HEK293 (cell line): ENCODE measurements at regions not wholly inside any gene's neighbourhood (a gene's known extent, or its start where the extent isn't known, plus 50 kb on each side); places are given as distances from the start of the nearest gene placed in this dataset.

Experiments used
- CTCF ChIP-seq: fragments of 450-650 bp; formaldehyde crosslinking; IDR thresholded peaks from 2 replicates; pipeline ENCODE4 v1.5.1; 2016; ENCODE audit warnings: missing biosample characterization, missing genetic modification characterization
- FEZF1 ChIP-seq: fragments of 450-650 bp; formaldehyde crosslinking; IDR thresholded peaks from 2 replicates; pipeline ENCODE4 v1.5.1; 2016; ENCODE audit warnings: missing biosample characterization, missing genetic modification characterization
- MYNN ChIP-seq: fragments of 450-650 bp; formaldehyde crosslinking; IDR thresholded peaks from 2 replicates; pipeline ENCODE4 v1.5.1; 2016; ENCODE audit warnings: missing biosample characterization, missing genetic modification characterization, borderline replicate concordance
- SP2 ChIP-seq: fragments of 450-650 bp; formaldehyde crosslinking; IDR thresholded peaks from 2 replicates; pipeline ENCODE4 v1.5.1; 2016; ENCODE audit warnings: missing biosample characterization, missing genetic modification characterization
- ZFP41 ChIP-seq: fragments of 450-650 bp; formaldehyde crosslinking; IDR thresholded peaks from 2 replicates; pipeline ENCODE4 v1.5.1; 2016; ENCODE audit warnings: missing biosample characterization, missing genetic modification characterization, borderline replicate concordance
- ZNF274 ChIP-seq, 2 experiments: fragments of 200-500 bp in 1 of 2; fragments of 450-650 bp in 1 of 2; sonication (Bioruptor generic) in 1 of 2; formaldehyde crosslinking in 1 of 2; IDR thresholded peaks; 2 replicates each; pipeline versions ENCODE4 v1.5.1 to v1.6.1; 2014 to 2016; ENCODE audit warnings: borderline replicate concordance in 1 of 2, inconsistent platforms in 1 of 2, low read length in 1 of 2, missing biosample characterization in 1 of 2, missing genetic modification characterization in 1 of 2

GRCh38 chr16:55041540-55042234, 111.0 kb downstream of the IRX5 start:
- TF ChIP-seq CTCF (no peak), FEZF1 (tag by site-specific recombination) (no peak), ZNF274 (IDR thresholded peaks at IDR 0.05; ENCODE audit: low read length) (no peak), ZNF274 (tag by site-specific recombination; IDR thresholded peaks at IDR 0.05; ENCODE audit: borderline replicate concordance) (no peak), SP2 (tag by site-specific recombination) (no peak), ZFP41 (tag by site-specific recombination) (no peak), MYNN (tag by site-specific recombination) (no peak)
